MCF 10A (cell line): ENCODE measurements at regions not wholly inside any gene's neighbourhood (a gene's known extent, or its start where the extent isn't known, plus 50 kb on each side); places are given as distances from the start of the nearest gene placed in this dataset.

Source experiments
- BruUV-seq: library from RNA; stranded (reverse); fragments of 400-500 nt; replicated peaks from 2 replicates; lab custom pipeline; 2021; lab: Mats Ljungman, UMichigan
- CTCF ChIA-PET: fragments of 300-600 bp; sonication (Branson Sonifier 250); formaldehyde crosslinking; extraction: SDS; loops from one replicate; lab custom pipeline; 2021; ENCODE audit warnings: antibody characterized with exemption, inconsistent platforms; lab: Yijun Ruan, JAX
- POLR2A ChIA-PET: fragments of 300-600, 350-650 bp; sonication (Branson Sonifier 250); formaldehyde crosslinking; extraction: SDS; loops from one replicate; lab custom pipeline; 2020; ENCODE audit warnings: antibody characterized with exemption, inconsistent platforms; lab: Yijun Ruan, JAX
- DNase-seq: peaks from one replicate; pipeline ENCODE4 v3.0.0-alpha.2; 2018; ENCODE audit not compliant: unreplicated experiment
- H3K27ac Mint-ChIP-seq: one replicate; pipeline ENCODE4 v1.8.0; 2022; ENCODE audit warnings: mild to moderate bottlenecking, low read depth, mixed read lengths; ENCODE audit not compliant: unreplicated experiment
- H3K27me3 Mint-ChIP-seq: one replicate; pipeline ENCODE4 v1.8.0; 2022; ENCODE audit warnings: mixed read lengths; ENCODE audit not compliant: insufficient read depth, unreplicated experiment
- H3K36me3 Mint-ChIP-seq: one replicate; pipeline ENCODE4 v1.8.0; 2022; ENCODE audit warnings: mild to moderate bottlenecking, moderate library complexity, mixed read lengths; ENCODE audit not compliant: insufficient read depth, unreplicated experiment
- H3K4me1 Mint-ChIP-seq: one replicate; pipeline ENCODE4 v1.8.0; 2022; ENCODE audit warnings: mixed read lengths; ENCODE audit not compliant: insufficient read depth, unreplicated experiment
- H3K4me3 Mint-ChIP-seq: one replicate; pipeline ENCODE4 v1.8.0; 2022; ENCODE audit warnings: mild to moderate bottlenecking, moderate library complexity, mixed read lengths; ENCODE audit not compliant: unreplicated experiment
- H3K9me3 Mint-ChIP-seq: one replicate; pipeline ENCODE4 v1.8.0; 2022; ENCODE audit warnings: mixed read lengths; ENCODE audit not compliant: unreplicated experiment
- CTCF ChIP-seq: fragments of 200-600 bp; IDR thresholded peaks from one replicate; pipeline ENCODE4 v1.8.0; 2022; ENCODE audit warnings: antibody characterized with exemption, mild to moderate bottlenecking; ENCODE audit not compliant: unreplicated experiment
- intact Hi-C: fragments of 100-400 bp; cut with micrococcal nuclease; formaldehyde crosslinking; loops from 2 replicates; pipeline ENCODE4 v1.14.1; 2022

- intact Hi-C loops, result loop anchor here (1.0 kb wide), 1 partner anchor 143 kb away; the partner anchor contains the start of gene RGS2
- Mint-ChIP-seq H3K4me1 (peaks cover 14% of the 10 kb centered on the region), H3K36me3 (peaks cover 6% of the 10 kb centered on the region), H3K27me3 (no peaks in the 10 kb centered on the region), H3K27ac (peak overlapping the region; percentile 56), H3K4me3 (no peak overlapping the region), H3K9me3 (no peaks in the 10 kb centered on the region)
- CTCF ChIA-PET, result interaction anchor here (0.6 to 1.9 kb wide), 8 partner anchors 10 to 148 kb away, joined by 3 to 6 read pairs (median 4); no protein-coding TSS in a partner anchor
- peak; percentile 45 for DNase-seq
- no peak for TF ChIP-seq CTCF
- POLR2A ChIA-PET, result interaction anchor here (0.7 to 3.7 kb wide), 10 partner anchors 9 to 182 kb away, joined by 3 to 25 read pairs (median 4); partner anchors contain the start of gene RGS2
- no TSS peak for BruUV-seq
These were observed 106.5 kb downstream of the UCHL5 start for GRCh38 chr1:192952646-192953045.

GRCh38 chr1:192954705-192955265 is 104.4 kb downstream of the UCHL5 start:
- Mint-ChIP-seq H3K27me3 (no peaks in the 10 kb centered on the region), H3K36me3 (peaks cover 6% of the 10 kb centered on the region), H3K4me3 (no peak overlapping the region), H3K4me1 (peaks cover 14% of the 10 kb centered on the region), H3K27ac (no peak overlapping the region), H3K9me3 (no peaks in the 10 kb centered on the region)
- no peak for TF ChIP-seq CTCF
- DNase-seq, result peak; percentile 41
- ChIA-PET POLR2A (no interaction called here), CTCF (interaction anchor here (0.6 kb wide), 1 partner anchor 10 kb away, joined by 3 read pairs; no protein-coding TSS in a partner anchor)
- no TSS peak for BruUV-seq
- intact Hi-C loops, result no loop called here

GRCh38 chr1:192958350-192958749 is 100.8 kb downstream of the UCHL5 start:
- H3K27me3 Mint-ChIP-seq, result no peaks in the 10 kb centered on the region
- BruUV-seq, result no TSS peak
- H3K9me3 Mint-ChIP-seq, result no peaks in the 10 kb centered on the region
- TF ChIP-seq CTCF, result no peak
- POLR2A ChIA-PET, result interaction anchor here (0.9 to 1.2 kb wide), 3 partner anchors 10 to 16 kb away, joined by 3 to 7 read pairs (median 3); no protein-coding TSS in a partner anchor
- intact Hi-C loops, result no loop called here
- no peak overlapping the region for H3K27ac Mint-ChIP-seq
- CTCF ChIA-PET, result interaction anchor here (0.7 to 0.9 kb wide), 2 partner anchors 40 to 60 kb away, joined by 3 read pairs; no protein-coding TSS in a partner anchor
- H3K4me1 Mint-ChIP-seq, result no peaks in the 10 kb centered on the region
- peaks cover 6% of the 10 kb centered on the region for H3K36me3 Mint-ChIP-seq
- DNase-seq, result no peak
- no peak overlapping the region for H3K4me3 Mint-ChIP-seq

- ChIA-PET POLR2A (interaction anchor here (1.1 to 1.2 kb wide), 2 partner anchors 9 to 16 kb away, joined by 3 to 7 read pairs; no protein-coding TSS in a partner anchor), CTCF (interaction anchor here (0.9 kb wide), 1 partner anchor 39 kb away, joined by 3 read pairs; no protein-coding TSS in a partner anchor)
- H3K4me1 Mint-ChIP-seq, result no peaks in the 10 kb centered on the region
- H3K4me3 Mint-ChIP-seq, result no peak overlapping the region
- no peaks in the 10 kb centered on the region for H3K27me3 Mint-ChIP-seq
- no peak overlapping the region for H3K27ac Mint-ChIP-seq
- no peak for TF ChIP-seq CTCF
- no peaks in the 10 kb centered on the region for H3K9me3 Mint-ChIP-seq
- H3K36me3 Mint-ChIP-seq, result peaks cover 6% of the 10 kb centered on the region
- BruUV-seq, result no TSS peak
- peak; percentile 30 for DNase-seq
- intact Hi-C loops, result no loop called here
These were observed 100.3 kb downstream of the UCHL5 start for GRCh38 chr1:192958871-192959270.
